Fibroblast of gingiva (primary cell): ENCODE measurements at regions not wholly inside any gene's neighbourhood (a gene's known extent, or its start where the extent isn't known, plus 50 kb on each side); places are given as distances from the start of the nearest gene placed in this dataset.
"Not testable (repeated sequence)": the region's sequence is repeated elsewhere in the genome, so short reads cannot be mapped to it uniquely, and the experiment has no call there.

Source experiments
- DNase-seq: peaks from one replicate; pipeline ENCODE4 v3.0.0-alpha.2; 2011; ENCODE audit warnings: low read depth

GRCh38 chr11:109480251-109480650 is 58.3 kb downstream of the C11orf87 start:
- DNase-seq = no peak

- no peak for DNase-seq
These were observed 64.1 kb downstream of the C11orf87 start for GRCh38 chr11:109486129-109486528.

GRCh38 chr11:109490953-109491635 is 69.1 kb downstream of the C11orf87 start:
- no peak for DNase-seq

GRCh38 chr11:109506115-109506514 is 84.1 kb downstream of the C11orf87 start:
- DNase-seq = no peak

GRCh38 chr11:109507331-109507730 is 85.3 kb downstream of the C11orf87 start:
- DNase-seq = no peak

GRCh38 chr11:109507836-109508561 is 86.0 kb downstream of the C11orf87 start:
- DNase-seq = no peak

GRCh38 chr11:109508943-109509342 is 87.0 kb downstream of the C11orf87 start:
- no peak for DNase-seq

GRCh38 chr11:109510316-109510715 is 88.3 kb downstream of the C11orf87 start:
- DNase-seq = no peak

- DNase-seq = no peak
These were observed 89.6 kb downstream of the C11orf87 start for GRCh38 chr11:109511598-109511997.

GRCh38 chr11:109512249-109512648 is 90.3 kb downstream of the C11orf87 start:
- DNase-seq = no peak

- DNase-seq = no peak
These were observed 90.7 kb downstream of the C11orf87 start for GRCh38 chr11:109512680-109513079.

GRCh38 chr11:109514313-109515018 is 92.5 kb downstream of the C11orf87 start:
- no peak for DNase-seq

- no peak for DNase-seq
These were observed 97.3 kb downstream of the C11orf87 start for GRCh38 chr11:109519253-109519652.

- no peak for DNase-seq
These were observed 99.6 kb downstream of the C11orf87 start for GRCh38 chr11:109521571-109522086.

- DNase-seq = no peak
These were observed 100.2 kb downstream of the C11orf87 start for GRCh38 chr11:109522116-109522755.

- DNase-seq = not testable (repeated sequence)
These were observed 103.6 kb downstream of the C11orf87 start for GRCh38 chr11:109525636-109526035.

- no peak for DNase-seq
These were observed 104.1 kb downstream of the C11orf87 start for GRCh38 chr11:109526061-109526460.

- DNase-seq = no peak
These were observed 104.9 kb downstream of the C11orf87 start for GRCh38 chr11:109526931-109527330.

- no peak for DNase-seq
These were observed 105.5 kb downstream of the C11orf87 start for GRCh38 chr11:109527496-109527895.

GRCh38 chr11:109547356-109548027 is 125.5 kb downstream of the C11orf87 start:
- peak; percentile 30 for DNase-seq

- no peak for DNase-seq
These were observed 130.4 kb downstream of the C11orf87 start for GRCh38 chr11:109552376-109552775.

GRCh38 chr11:109553284-109553683 is 131.3 kb downstream of the C11orf87 start:
- DNase-seq = no peak
